GM21515 (cell line): ENCODE measurements at regions not wholly inside any gene's neighbourhood (a gene's known extent, or its start where the extent isn't known, plus 50 kb on each side); places are given as distances from the start of the nearest gene placed in this dataset.
"Not testable (repeated sequence)": the region's sequence is repeated elsewhere in the genome, so short reads cannot be mapped to it uniquely, and the experiment has no call there.

ENCODE experiments used
- ATAC-seq: cut with Tn5 transposase; IDR thresholded peaks from one replicate; pipeline ENCODE4 v1.9.1; 2021; ENCODE audit not compliant: unreplicated experiment

DNA sequence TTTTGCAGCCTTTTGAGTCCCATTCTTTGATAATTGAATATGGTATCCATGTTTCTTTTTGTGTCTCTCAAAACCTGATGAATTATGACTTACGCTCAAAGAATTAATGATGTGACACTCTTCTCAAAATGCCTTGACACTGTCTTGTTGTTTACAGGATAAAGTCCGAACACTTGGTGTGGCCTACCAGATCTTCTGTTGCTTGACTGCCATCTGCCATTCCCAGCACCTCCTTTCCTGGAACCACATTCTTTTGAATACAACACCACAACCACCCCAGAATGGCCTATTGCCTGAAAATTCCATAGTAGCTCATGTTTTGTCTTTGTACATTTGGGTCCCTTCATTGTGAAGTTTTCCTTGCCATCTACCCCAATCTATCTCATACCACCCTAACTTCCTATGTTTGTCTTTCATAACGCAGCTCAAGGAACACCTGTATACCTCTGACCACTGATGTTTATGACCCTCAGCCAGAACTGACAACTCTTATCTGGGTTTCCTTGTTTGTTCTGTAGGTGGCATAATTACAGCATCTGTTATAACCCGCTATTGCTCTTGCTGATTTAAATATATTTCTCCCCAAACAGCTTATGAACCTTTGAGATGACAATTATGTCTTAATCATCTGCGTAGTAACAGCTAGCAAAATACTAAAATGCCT lies 991.3 kb downstream of the RAB28 start:
- no peak for ATAC-seq

DNA sequence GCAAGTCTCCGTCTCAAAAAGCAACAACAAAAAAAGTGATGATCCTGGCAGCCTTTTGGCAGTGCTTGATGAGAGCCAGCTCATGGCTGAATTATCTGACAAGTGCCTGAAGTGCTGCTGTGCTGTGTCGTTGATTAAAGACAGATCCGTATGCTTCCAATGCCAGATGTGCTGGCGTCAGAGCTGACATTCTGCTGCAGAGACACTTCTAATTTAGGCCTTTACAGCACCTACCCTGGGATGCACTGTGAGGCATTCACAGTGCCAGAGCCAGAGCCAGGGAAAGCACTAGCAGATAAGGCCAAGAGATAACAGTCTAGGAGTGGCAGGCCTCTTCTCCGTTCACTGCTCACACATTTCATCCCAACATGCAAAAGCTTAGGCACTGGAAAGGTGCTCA lies 995.5 kb downstream of the RAB28 start:
- ATAC-seq = no peak

DNA sequence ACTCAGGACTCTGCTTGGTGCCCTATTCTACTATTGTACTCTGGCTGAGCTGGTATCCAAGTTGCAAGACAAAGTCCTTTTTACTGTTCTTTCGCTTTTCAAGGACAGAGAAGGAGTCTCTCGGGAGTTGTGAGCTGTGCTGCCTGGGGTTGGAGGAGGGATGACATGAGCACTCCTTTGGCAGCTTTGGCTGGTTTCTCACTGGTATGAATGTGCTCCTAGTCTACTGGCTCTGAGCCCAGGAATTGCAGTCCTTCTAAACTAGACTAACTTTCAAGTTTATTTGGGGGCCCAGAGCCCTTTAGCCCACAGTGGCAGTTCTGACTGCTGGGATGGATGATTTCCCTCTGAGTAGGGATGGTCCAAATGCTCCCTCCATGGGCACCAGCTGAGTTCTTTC lies 997.1 kb downstream of the RAB28 start:
- ATAC-seq = no peak

- no peak for ATAC-seq
Measured at GRCh38 chr4:12472087-12472486, 1012.1 kb downstream of the RAB28 start.

DNA sequence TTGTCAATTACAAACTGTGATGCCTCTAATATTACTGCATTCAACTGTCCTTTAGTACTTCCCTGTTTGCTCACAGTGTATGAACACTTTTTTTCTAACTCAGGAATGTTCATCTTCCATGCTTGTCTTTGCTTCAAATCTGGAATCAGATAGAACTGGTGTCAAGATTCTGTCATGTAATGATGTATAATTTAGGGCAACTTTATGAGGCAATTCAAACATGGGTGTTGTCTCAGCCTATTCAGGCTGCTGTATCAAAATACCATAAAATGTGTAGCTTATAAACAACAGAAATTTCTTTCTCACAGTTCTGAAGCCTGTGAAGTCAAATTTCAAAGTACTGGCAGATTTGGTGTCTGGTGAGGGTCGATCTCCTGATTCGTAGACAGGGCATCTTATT lies 1012.9 kb downstream of the RAB28 start:
- no peak for ATAC-seq

DNA sequence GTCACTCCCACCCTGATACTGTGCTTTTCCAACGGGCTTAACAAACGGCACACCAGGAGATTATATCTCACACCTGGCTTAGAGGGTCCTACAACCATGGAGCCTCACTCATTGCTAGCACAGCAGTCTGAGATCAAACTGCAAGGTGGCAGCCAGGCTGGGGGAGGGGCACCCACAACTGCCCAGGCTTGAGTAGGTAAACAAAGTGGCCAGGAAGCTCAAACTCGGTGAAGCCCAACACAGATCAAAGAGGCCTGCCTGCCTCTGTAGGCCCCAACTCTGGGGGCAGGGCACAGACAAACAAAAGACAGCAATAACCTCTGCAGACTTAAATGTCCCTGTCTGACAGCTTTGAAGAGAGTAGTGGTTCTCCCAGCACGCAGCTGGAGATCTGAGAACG lies 1022.6 kb downstream of the RAB28 start:
- ATAC-seq = not testable (repeated sequence)

GRCh38 chr4:12459126-12459525 lies 1025.0 kb downstream of the RAB28 start:
- ATAC-seq = no peak

GRCh38 chr4:12458621-12459020 lies 1025.5 kb downstream of the RAB28 start:
- ATAC-seq = no peak

GRCh38 chr4:12452291-12452690 lies 1023.6 kb upstream of the HS3ST1 start:
- no peak for ATAC-seq

DNA sequence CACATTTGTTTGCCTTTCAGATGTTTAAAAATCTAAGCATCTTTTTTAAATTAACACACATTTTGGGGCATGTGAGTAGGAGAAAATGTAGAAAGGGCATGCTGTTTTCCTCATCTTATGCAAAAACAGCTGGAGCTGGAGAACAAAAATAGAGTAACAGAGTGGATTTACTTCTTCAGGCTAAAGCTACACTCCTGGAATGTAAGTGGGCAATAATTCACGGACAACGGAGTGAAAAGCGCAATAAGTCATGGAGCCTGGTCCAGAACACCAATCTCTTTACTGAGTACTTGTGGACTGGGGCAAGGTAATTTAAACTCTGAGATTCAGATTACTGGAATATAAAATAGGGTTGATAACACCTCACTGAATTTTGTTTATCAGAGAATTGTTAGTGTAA lies 1018.8 kb upstream of the HS3ST1 start:
- no peak for ATAC-seq

DNA sequence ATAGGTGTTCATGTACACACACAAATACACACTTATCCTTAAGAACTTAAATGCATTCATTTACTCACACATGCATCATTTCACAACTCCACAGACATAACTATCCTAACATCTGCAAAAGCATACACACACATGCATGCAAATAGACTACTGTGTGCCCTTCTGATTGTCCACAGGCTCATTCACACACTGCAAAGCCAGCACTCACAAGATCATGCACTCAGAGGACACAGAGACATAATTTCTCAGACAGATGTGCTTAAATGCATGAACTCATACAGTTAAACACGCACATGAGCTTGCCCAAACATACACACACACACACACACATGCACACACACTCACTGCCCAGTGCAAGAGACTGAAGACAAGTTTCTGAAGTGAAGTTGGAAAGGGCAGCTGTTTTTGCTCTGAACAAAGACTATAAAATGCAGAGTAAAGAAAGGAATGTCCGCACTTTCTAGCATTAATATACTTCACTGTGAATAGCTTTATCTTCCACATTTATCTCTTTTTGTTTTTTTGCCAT lies 1018.0 kb upstream of the HS3ST1 start:
- ATAC-seq = no peak

DNA sequence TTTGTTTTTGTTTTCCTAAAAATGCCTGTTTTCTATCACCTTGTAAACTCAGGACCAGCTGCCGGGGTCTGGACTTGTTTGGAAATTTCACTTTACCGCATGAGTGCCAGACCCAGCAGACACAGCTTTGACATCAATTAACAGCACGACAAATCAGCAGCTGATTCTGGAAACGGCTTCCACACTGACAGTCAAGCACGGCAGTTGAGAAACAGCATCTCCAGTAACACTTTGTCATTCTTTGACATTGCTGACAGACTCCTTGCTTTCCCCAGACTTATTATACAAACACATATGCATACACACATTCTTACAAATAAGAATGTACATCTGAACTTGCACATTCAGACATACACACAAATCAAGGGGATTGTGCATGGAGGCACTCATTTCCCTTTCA lies 1017.6 kb upstream of the HS3ST1 start:
- ATAC-seq = no peak

DNA sequence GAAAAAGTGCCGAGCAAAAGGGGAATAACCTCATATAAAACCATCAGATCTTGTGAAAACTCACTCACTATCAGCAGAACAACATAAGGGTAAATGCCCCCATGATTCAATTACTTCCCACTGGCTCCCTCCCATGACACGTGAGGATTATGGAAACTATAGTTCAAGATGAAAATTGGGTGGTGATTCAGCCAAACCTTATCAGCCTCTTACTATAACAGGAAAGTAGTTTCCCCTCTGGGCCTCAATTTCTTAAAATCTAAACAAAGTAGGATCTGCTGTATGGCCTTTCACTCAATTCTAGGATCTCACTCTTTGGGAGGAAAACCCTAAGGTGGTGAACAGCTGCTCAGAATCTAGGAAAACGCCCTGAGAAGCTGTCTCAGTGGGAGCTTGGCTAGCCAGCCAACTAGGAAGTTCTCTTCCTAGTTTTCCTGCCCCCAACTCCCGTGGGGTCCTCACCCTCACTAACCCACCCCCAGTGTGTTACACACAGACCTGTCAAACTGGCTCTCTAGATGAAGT lies 1017.1 kb upstream of the HS3ST1 start:
- ATAC-seq = no peak

DNA sequence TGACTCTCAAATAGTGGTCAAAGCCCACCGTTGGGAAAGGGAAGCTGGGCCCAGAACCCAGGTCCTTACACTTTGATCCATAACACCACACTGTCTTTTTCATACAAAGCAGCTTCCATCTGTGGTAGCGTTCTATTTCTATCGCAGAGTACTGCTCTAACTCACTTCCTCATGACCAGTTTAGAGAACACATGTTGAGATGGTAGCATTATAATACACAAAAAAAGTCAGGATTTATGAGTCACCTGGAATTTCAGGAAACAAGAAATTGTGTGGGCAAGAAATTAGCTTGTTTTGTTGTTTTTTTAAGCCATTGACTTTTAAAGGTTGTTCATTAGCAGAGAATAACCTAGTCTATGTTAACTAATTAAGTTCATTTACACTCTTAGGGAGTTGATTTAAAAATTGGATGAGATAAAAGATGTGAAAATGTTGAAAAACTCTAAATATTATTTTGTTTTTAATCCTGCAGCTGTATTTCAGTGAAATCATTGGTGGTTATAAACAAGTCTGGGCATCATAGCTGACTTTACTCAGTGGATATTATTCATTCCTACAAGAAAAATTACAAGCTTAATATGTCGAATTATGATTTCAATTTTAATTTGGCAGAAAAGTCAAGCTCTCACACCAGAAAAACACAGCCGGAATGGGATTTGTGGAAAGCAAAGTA lies 1011.1 kb upstream of the HS3ST1 start:
- ATAC-seq = no peak

GRCh38 chr4:12431259-12431658 lies 1002.6 kb upstream of the HS3ST1 start:
- not testable (repeated sequence) for ATAC-seq

DNA sequence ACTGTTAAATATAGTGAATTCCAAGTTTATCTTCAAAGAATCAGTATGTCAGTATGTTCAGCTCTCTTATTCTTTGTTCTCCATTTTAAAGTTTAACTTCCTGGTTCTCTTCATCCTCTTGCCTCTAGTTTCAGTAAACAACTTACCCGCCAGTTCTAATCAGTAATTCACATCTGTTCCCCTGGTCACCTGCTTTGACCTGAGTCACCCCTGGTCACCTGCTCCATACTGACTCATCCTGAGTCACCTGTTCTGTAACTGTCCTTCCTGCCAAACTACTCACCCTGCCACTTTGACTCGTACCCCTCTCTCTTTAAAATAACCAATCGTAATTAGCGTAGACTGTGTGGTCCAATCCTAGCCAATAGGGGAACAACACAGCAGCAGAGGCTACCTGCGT lies 992.7 kb upstream of the HS3ST1 start:
- no peak for ATAC-seq

DNA sequence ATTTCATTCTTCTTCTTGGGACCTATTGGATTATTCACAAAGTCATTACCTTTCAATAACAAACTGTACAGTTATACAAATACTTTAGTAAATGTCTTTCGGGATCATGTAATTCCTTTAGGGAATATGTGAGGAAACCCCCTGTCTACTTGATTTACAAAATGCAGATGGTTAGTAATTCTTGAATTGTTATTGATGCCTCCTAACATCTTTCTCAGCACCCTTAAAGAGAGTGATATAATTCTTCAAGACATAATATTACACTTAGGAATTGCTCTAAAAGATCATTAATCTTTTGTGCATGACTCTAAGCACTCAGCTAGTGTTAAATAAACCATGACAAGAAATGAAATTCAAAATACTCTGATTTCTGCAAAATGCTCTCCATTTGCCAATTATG lies 988.1 kb upstream of the HS3ST1 start:
- ATAC-seq = no peak

DNA sequence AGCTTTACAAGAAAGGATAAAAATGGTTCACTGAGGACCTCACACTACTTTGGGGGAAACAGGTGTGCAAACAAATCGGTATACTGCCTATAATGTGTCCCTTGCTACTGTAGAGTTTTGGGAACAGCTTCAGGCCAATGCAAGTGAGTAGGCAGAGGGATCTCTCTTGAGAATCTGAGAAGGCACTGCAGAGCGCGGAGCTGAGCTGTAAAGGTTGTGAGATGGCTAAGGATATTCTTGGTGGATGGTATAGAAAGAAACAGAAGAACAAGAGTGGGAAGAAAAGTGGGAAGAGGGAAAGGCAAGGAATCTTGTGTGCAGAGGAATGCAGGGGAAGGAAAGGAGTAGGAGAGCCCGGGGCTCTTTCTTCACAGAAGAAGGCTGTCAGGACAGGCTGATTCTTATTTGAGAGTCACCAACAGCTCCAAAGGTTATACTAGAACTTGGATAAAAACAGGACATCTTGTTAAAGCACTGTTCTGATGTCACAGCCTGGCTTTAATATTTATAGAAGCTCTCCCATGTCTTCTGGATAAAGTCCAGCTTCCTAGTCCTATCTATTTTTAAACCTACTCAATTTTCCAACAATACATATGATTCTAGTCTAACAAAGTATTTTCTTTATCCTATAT lies 985.6 kb upstream of the HS3ST1 start:
- no peak for ATAC-seq

GRCh38 chr4:12411072-12411471 lies 982.4 kb upstream of the HS3ST1 start:
- ATAC-seq = no peak

DNA sequence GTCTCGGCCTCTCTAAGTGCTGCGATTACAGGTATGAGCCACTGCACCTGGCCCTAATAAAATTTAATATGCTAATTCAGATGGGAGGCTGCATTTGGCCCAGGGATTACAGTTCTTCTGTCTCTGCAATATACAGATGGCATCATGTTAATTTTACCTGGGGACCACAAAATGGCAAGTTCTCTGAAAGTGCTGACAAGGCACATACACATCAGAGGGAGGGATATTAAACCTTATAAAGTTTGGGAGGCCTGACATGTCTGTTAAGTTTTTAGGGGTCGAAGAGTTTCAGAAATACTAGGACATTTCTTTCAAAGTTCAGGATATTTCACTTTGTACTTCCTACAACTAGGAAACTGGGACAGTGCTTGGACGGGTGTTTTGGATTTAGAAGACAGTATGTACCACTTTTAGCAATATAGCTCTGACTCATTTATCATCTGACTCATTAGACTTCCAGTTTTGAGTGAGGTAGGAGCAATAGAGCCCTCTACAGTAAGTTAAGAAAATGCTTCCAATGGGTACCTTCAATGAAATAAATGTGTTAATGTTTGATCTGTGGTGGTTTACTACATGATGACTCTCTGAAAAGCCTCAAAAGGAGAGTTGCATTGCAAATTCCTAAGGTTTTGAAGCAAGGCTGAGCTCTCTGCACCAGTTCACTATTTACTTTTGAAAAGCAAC lies 981.0 kb upstream of the HS3ST1 start:
- no peak for ATAC-seq

DNA sequence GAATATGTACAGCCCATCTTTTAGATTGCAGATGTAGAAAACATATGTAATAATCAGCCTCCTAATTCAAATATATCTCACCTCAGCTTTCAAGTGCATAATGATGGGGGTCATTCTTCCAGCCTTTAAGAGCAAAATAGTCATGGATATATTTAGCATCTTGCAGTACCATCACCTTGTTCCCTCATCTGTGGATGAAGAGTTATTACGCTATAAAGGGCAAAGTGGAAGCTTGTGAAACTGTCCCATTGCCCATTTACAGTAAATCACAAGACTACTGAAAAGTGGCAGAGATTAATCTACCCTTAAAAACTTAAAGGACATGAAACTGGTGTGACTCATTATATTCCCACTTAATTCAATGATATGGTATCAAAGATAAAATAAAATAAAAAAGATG lies 979.7 kb upstream of the HS3ST1 start:
- no peak for ATAC-seq
